OCI-LY7 (cell line): ENCODE measurements at regions not wholly inside any gene's neighbourhood (a gene's known extent, or its start where the extent isn't known, plus 50 kb on each side); places are given as distances from the start of the nearest gene placed in this dataset.

ENCODE experiments used
- BruUV-seq: library from RNA; stranded (reverse); fragments of 400-500 nt; replicated peaks from 2 replicates; lab custom pipeline; 2021; lab: Mats Ljungman, UMichigan
- CTCF ChIA-PET: fragments of 300-600 bp; sonication (Branson Sonifier 250); formaldehyde crosslinking; loops from one replicate; lab custom pipeline; 2022; ENCODE audit warnings: antibody characterized with exemption; ENCODE audit not compliant: unreplicated experiment; lab: Charles Lee
- POLR2A ChIA-PET: fragments of 300-600 bp; sonication (Branson Sonifier 250); formaldehyde crosslinking; loops from one replicate; lab custom pipeline; 2022; ENCODE audit warnings: antibody characterized with exemption; lab: Charles Lee
- DNase-seq: peaks from one replicate; pipeline ENCODE4 v3.0.0-alpha.2; 2015; ENCODE audit warnings: low spot score
- H2AFZ ChIP-seq: fragments of 200-600 bp; sonication (generic), shearing (Covaris generic); 2 replicates; pipeline ENCODE4 v1.6.1; 2014; ENCODE audit warnings: mild to moderate bottlenecking, antibody characterized with exemption, low read length, moderate library complexity
- H3K27ac ChIP-seq: fragments of 200-600 bp; sonication (generic); 2 replicates; pipeline ENCODE4 v1.5.1; 2014; ENCODE audit warnings: mixed run types, low read depth, mild to moderate bottlenecking, moderate library complexity, low read length, inconsistent platforms; ENCODE audit not compliant: poor library complexity, severe bottlenecking
- H3K36me3 ChIP-seq: fragments of 200-600 bp; sonication (generic); 2 replicates; pipeline ENCODE4 v1.6.1; 2014; ENCODE audit warnings: mild to moderate bottlenecking, antibody characterized with exemption, low read length, moderate library complexity, mixed read lengths; ENCODE audit not compliant: insufficient read depth
- H3K4me1 ChIP-seq: fragments of 200-600 bp; sonication (generic); 2 replicates; pipeline ENCODE4 v1.5.1; 2014; ENCODE audit warnings: mild to moderate bottlenecking, low read length; ENCODE audit not compliant: insufficient read depth, poor library complexity, severe bottlenecking
- H3K4me2 ChIP-seq: fragments of 200-600 bp; sonication (generic); 2 replicates; pipeline ENCODE4 v1.6.1; 2014; ENCODE audit warnings: mild to moderate bottlenecking, low read length
- H3K4me3 ChIP-seq: fragments of 200-600 bp; sonication (generic); 2 replicates; pipeline ENCODE4 v1.5.1; 2014; ENCODE audit warnings: mild to moderate bottlenecking, low read depth, low read length; ENCODE audit not compliant: poor library complexity, severe bottlenecking
- H3K79me2 ChIP-seq: fragments of 200-600 bp; sonication (generic); 2 replicates; pipeline ENCODE4 v1.6.1; 2016; ENCODE audit warnings: low read depth, mild to moderate bottlenecking, low read length, moderate library complexity, mixed read lengths; ENCODE audit not compliant: insufficient read depth
- H3K9me2 ChIP-seq: fragments of 200-600 bp; sonication (generic); 2 replicates; pipeline ENCODE4 v1.6.1; 2016; ENCODE audit warnings: mild to moderate bottlenecking, low read length, mixed read lengths; ENCODE audit not compliant: insufficient read depth
- H3K9me3 ChIP-seq: fragments of 200-600 bp; sonication (generic); 2 replicates; pipeline ENCODE4 v1.6.1; 2014; ENCODE audit warnings: mild to moderate bottlenecking, mixed run types, low read length, mixed read lengths
- H4K20me1 ChIP-seq: fragments of 200-600 bp; sonication (generic); 2 replicates; pipeline ENCODE4 v1.6.1; 2014; ENCODE audit warnings: mild to moderate bottlenecking, antibody characterized with exemption, low read length, moderate library complexity, mixed read lengths; ENCODE audit not compliant: insufficient read depth
- EZH2phosphoT487 ChIP-seq: fragments of 200-600 bp; sonication (generic); IDR thresholded peaks from 2 replicates; pipeline ENCODE4 v1.6.1; 2018; ENCODE audit warnings: low read depth, borderline replicate concordance, mild to moderate bottlenecking, mixed run types, antibody characterized with exemption, low read length, moderate library complexity, mixed read lengths
- intact Hi-C: fragments of 100-400 bp; cut with micrococcal nuclease; formaldehyde crosslinking; loops from one replicate; pipeline ENCODE4 v1.10.0; 2022; ENCODE audit not compliant: unreplicated experiment
- TF ChIP-seq, protein P1 (sequence below): fragments of 200-600 bp; sonication (generic); conservative IDR thresholded peaks from 2 replicates; pipeline ENCODE4 v1.5.1; 2014; ENCODE audit warnings: mild to moderate bottlenecking, antibody characterized with exemption, low read length, moderate library complexity, mixed read lengths

- POLR2A ChIA-PET: interaction anchor here (0.6 kb wide), 1 partner anchor 10 kb away, joined by 5 read pairs; no protein-coding TSS in a partner anchor
- TF ChIP-seq, protein P1, sequence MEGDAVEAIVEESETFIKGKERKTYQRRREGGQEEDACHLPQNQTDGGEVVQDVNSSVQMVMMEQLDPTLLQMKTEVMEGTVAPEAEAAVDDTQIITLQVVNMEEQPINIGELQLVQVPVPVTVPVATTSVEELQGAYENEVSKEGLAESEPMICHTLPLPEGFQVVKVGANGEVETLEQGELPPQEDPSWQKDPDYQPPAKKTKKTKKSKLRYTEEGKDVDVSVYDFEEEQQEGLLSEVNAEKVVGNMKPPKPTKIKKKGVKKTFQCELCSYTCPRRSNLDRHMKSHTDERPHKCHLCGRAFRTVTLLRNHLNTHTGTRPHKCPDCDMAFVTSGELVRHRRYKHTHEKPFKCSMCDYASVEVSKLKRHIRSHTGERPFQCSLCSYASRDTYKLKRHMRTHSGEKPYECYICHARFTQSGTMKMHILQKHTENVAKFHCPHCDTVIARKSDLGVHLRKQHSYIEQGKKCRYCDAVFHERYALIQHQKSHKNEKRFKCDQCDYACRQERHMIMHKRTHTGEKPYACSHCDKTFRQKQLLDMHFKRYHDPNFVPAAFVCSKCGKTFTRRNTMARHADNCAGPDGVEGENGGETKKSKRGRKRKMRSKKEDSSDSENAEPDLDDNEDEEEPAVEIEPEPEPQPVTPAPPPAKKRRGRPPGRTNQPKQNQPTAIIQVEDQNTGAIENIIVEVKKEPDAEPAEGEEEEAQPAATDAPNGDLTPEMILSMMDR: no peak
- no peak for TF ChIP-seq EZH2phosphoT487
- Histone ChIP-seq H2AFZ (no peak overlapping the region), H4K20me1 (no peaks in the 10 kb centered on the region), H3K4me3 (no peak overlapping the region), H3K4me1 (no peaks in the 10 kb centered on the region), H3K9me3 (no peaks in the 10 kb centered on the region), H3K79me2 (no peaks in the 10 kb centered on the region), H3K9me2 (no peaks in the 10 kb centered on the region), H3K27ac (no peak overlapping the region), H3K4me2 (no peak overlapping the region), H3K36me3 (no peaks in the 10 kb centered on the region)
- no TSS peak for BruUV-seq
- intact Hi-C loops: no loop called here
- DNase-seq: no peak
- CTCF ChIA-PET: no interaction called here
Observed at GRCh38 chr11:11740073-11740702, 101.6 kb upstream of the USP47 start.

DNA sequence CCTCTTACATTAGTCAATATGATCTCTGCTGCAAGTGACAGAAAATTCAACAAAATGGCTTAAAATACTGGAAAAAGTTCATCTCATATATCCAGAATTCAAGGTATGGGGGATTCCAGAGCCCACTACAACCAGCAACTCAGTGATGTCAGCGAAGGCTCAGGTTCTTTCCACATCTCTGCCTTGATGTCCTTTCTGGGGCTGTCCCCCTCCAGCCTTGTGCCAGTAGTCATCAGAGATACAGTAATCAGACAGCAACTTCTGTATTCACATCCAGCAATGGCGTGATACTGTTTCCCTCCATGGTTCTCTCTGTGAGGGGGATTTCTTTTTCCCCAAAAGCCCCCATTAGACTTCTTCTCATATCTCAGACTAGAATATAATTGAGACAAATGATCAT lies 103.4 kb upstream of the USP47 start:
- TF ChIP-seq, protein P1: no peak
- no TSS peak for BruUV-seq
- ChIA-PET CTCF (no interaction called here), POLR2A (interaction anchor here (1.1 kb wide), 1 partner anchor 10 kb away, joined by 3 read pairs; no protein-coding TSS in a partner anchor)
- Histone ChIP-seq H3K4me2 (no peak overlapping the region), H3K9me2 (no peaks in the 10 kb centered on the region), H3K27ac (no peak overlapping the region), H3K4me1 (no peaks in the 10 kb centered on the region), H3K4me3 (no peak overlapping the region), H3K79me2 (no peaks in the 10 kb centered on the region), H3K9me3 (no peaks in the 10 kb centered on the region), H3K36me3 (no peaks in the 10 kb centered on the region), H2AFZ (no peak overlapping the region), H4K20me1 (no peaks in the 10 kb centered on the region)
- DNase-seq: no peak
- intact Hi-C loops: no loop called here

DNA sequence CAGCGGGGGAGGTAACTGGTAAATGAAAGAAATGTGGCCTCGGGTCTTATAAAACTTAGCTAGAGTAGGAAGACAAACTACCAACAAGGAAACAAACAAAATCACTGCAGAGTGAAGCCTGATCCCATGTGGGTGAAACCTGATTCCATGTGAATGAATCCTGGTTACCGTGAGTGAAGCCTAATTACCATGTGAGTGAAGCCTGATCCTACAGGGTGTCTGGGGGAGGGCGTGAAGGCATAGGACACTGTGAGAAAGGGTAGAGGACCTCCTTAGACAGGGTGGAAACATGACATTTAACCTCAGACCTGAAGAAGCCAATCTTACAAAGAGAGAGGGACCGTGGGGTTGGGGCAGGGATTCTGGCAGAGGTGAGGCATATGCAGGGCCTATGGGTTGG lies 106.2 kb upstream of the USP47 start:
- TF ChIP-seq EZH2phosphoT487: no peak
- TF ChIP-seq, protein P1: no peak
- no peak overlapping the region for H3K4me3 ChIP-seq
- no peak overlapping the region for H3K27ac ChIP-seq
- DNase-seq: no peak
- no peaks in the 10 kb centered on the region for H3K4me1 ChIP-seq
- H2AFZ ChIP-seq: no peak overlapping the region
- ChIA-PET POLR2A (no interaction called here), CTCF (no interaction called here)
- no TSS peak for BruUV-seq
- no peaks in the 10 kb centered on the region for H3K9me3 ChIP-seq
- H3K79me2 ChIP-seq: no peaks in the 10 kb centered on the region
- no peaks in the 10 kb centered on the region for H3K36me3 ChIP-seq
- intact Hi-C loops: no loop called here
- no peaks in the 10 kb centered on the region for H4K20me1 ChIP-seq
- H3K9me2 ChIP-seq: no peaks in the 10 kb centered on the region
- H3K4me2 ChIP-seq: no peak overlapping the region
